Erythroblast (primary cell): ENCODE measurements at regions not wholly inside any gene's neighbourhood (a gene's known extent, or its start where the extent isn't known, plus 50 kb on each side); places are given as distances from the start of the nearest gene placed in this dataset.

Experiments
- GATA1 ChIP-seq: IDR thresholded peaks from 2 replicates; pipeline ENCODE4 v1.6.1; 2011; ENCODE audit warnings: low read depth, mild to moderate bottlenecking, control low read depth, low read length, moderate library complexity
- POLR2A ChIP-seq: IDR thresholded peaks from 2 replicates; pipeline ENCODE4 v1.6.1; 2011; ENCODE audit warnings: mild to moderate bottlenecking, low read length

GRCh38 chr1:65584399-65584798 is 163.9 kb downstream of the LEPR start:
- TF ChIP-seq POLR2A (no peak), GATA1 (no peak)
